PC-9 (cell line): ENCODE measurements at regions not wholly inside any gene's neighbourhood (a gene's known extent, or its start where the extent isn't known, plus 50 kb on each side); places are given as distances from the start of the nearest gene placed in this dataset.

ENCODE experiments used
- BruUV-seq: library from RNA; stranded (reverse); fragments of 400-500 nt; replicated peaks from 2 replicates; lab custom pipeline; 2021; lab: Mats Ljungman, UMichigan
- CTCF ChIA-PET: fragments of 300-600 bp; sonication (Branson Sonifier 250); formaldehyde crosslinking; loops from one replicate; lab custom pipeline; 2022; ENCODE audit warnings: antibody characterized with exemption; lab: Charles Lee
- POLR2A ChIA-PET: fragments of 300-600 bp; sonication (Branson Sonifier 250); formaldehyde crosslinking; loops from one replicate; lab custom pipeline; 2022; ENCODE audit warnings: antibody characterized with exemption; ENCODE audit not compliant: unreplicated experiment; lab: Charles Lee
- DNase-seq, 2 experiments: peaks; one replicate each; pipeline versions ENCODE4 v3.0.0 to v3.0.0-alpha.2; 2015 to 2022; ENCODE audit warnings: mixed read lengths in 1 of 2
- H2AFZ ChIP-seq: fragments of 200-600 bp; sonication (generic); 2 replicates; pipeline ENCODE4 v1.8.1; 2017; ENCODE audit warnings: antibody characterized with exemption
- H3F3A ChIP-seq: fragments of 200-600 bp; sonication (generic); 2 replicates; pipeline ENCODE4 v1.8.1; 2017; ENCODE audit warnings: antibody characterized with exemption, mild to moderate bottlenecking, low read depth; ENCODE audit not compliant: insufficient read depth
- H3K27ac ChIP-seq: fragments of 200-600 bp; sonication (generic); 2 replicates; pipeline ENCODE4 v1.6.1; 2016; ENCODE audit warnings: mixed run types
- H3K27me3 ChIP-seq: fragments of 200-600 bp; sonication (generic); 2 replicates; pipeline ENCODE4 v1.6.1; 2016; ENCODE audit warnings: low read depth, mixed run types; ENCODE audit not compliant: insufficient read depth
- H3K36me3 ChIP-seq: fragments of 200-600 bp; sonication (generic); 2 replicates; pipeline ENCODE4 v1.6.1; 2016; ENCODE audit warnings: low read depth, mixed run types
- H3K4me1 ChIP-seq: fragments of 200-600 bp; sonication (generic); replicated peaks from 2 replicates; pipeline ENCODE4 v1.6.1; 2016; ENCODE audit warnings: mixed run types; ENCODE audit not compliant: insufficient read depth
- H3K4me2 ChIP-seq: fragments of 200-600 bp; sonication (generic); 2 replicates; pipeline ENCODE4 v1.6.1; 2017; ENCODE audit warnings: mixed run types
- H3K4me3 ChIP-seq: fragments of 200-600 bp; sonication (generic); 2 replicates; pipeline ENCODE4 v1.6.1; 2016; ENCODE audit warnings: mixed run types
- H3K79me2 ChIP-seq: fragments of 200-600 bp; sonication (generic); 2 replicates; pipeline ENCODE4 v1.6.1; 2017; ENCODE audit warnings: low read depth, mixed run types
- H3K9me2 ChIP-seq: fragments of 200-600 bp; sonication (generic); 2 replicates; pipeline ENCODE4 v1.8.1; 2017; ENCODE audit warnings: mild to moderate bottlenecking; ENCODE audit not compliant: insufficient read depth
- H3K9me3 ChIP-seq: fragments of 200-600 bp; sonication (generic); 2 replicates; pipeline ENCODE4 v1.8.1; 2016; ENCODE audit warnings: low read depth; ENCODE audit not compliant: insufficient read depth
- H4K20me1 ChIP-seq: fragments of 200-600 bp; sonication (generic); 2 replicates; pipeline ENCODE4 v1.8.1; 2017; ENCODE audit not compliant: insufficient read depth
- CTCF ChIP-seq: fragments of 200-600 bp; sonication (generic); conservative IDR thresholded peaks from 2 replicates; pipeline ENCODE4 v1.6.1; 2017; ENCODE audit warnings: mixed run types, antibody characterized with exemption, mild to moderate bottlenecking, moderate library complexity
- EZH2 ChIP-seq: fragments of 200-600 bp; sonication (generic); IDR thresholded peaks from 2 replicates; pipeline ENCODE4 v1.8.0; 2017; ENCODE audit warnings: antibody characterized with exemption, low read depth
- intact Hi-C: fragments of 100-400 bp; cut with micrococcal nuclease; formaldehyde crosslinking; loops from one replicate; pipeline ENCODE4 v1.10.0; 2022; ENCODE audit not compliant: unreplicated experiment

DNA sequence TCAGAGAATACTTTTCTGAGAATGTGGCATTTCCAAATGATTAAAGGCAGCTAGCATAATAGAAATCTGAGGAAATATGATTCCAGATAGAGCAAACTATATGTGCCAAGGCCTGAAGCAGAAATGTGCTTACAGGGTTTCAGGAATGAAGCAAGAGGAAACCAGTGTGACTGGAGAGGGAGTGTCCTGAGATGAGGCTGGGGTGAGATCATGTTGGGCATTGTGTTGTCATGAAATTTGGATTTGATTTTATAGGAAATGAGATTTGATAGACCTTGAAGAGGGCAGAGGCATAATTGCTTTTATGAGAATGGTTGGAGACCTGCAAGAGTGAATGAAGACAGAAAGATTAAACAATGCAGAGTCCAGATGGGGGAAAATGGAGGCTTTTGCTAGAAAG, 338.1 kb upstream of the SNX7 start:
- DNase-seq: peak; percentile 46 to 92
- Histone ChIP-seq H3F3A (peaks cover 33% of the 10 kb centered on the region), H3K4me1 (peaks cover 52% of the 10 kb centered on the region), H3K79me2 (no peaks in the 10 kb centered on the region), H3K4me2 (peak overlapping the region; percentile 73), H4K20me1 (no peaks in the 10 kb centered on the region), H3K27ac (peak overlapping the region; percentile 97), H3K9me3 (peaks cover 18% of the 10 kb centered on the region), H3K27me3 (no peaks in the 10 kb centered on the region), H3K4me3 (peak overlapping the region; percentile 24; the same call in 1 of the 2 replicates), H3K9me2 (no peaks in the 10 kb centered on the region), H3K36me3 (peaks cover 17% of the 10 kb centered on the region; the same call in 1 of the 2 replicates), H2AFZ (peak overlapping the region; percentile 61; the same call in 1 of the 2 replicates)
- ChIA-PET POLR2A (interaction anchor here (0.6 to 1.0 kb wide), 4 partner anchors 60 to 237 kb away, joined by 4 to 13 read pairs (median 7); no protein-coding TSS in a partner anchor), CTCF (no interaction called here)
- no peak for TF ChIP-seq CTCF
- no peak for TF ChIP-seq EZH2
- intact Hi-C loops: loop anchor here (1.0 to 10.0 kb wide), 8 partner anchors 59 to 1049 kb away; no protein-coding TSS in a partner anchor
- TSS peak; percentile 74 for BruUV-seq

DNA sequence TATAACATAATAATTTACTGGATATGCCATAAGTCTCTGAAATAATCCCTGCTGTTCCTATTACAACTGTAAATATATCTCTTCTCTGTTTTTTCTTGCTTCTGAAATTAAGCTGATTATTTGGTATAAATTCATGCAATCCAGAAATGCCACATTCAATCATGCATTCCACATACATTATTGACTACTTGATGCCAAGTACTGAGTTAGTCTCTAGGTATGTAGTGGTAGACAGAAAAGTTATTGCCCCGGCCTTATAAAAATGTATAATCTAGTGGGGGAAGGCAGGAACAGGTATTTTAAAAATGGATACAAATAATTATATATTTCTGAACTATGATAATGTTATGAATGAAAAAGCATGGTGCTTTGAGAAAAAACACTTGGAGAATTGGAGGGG, 338.6 kb upstream of the SNX7 start:
- H3K36me3 ChIP-seq: peaks cover 17% of the 10 kb centered on the region; the same call in 1 of the 2 replicates
- TF ChIP-seq EZH2 (no peak), CTCF (no peak)
- ChIA-PET CTCF (no interaction called here), POLR2A (interaction anchor here (0.6 to 1.0 kb wide), 3 partner anchors 60 to 145 kb away, joined by 4 to 13 read pairs (median 4); no protein-coding TSS in a partner anchor)
- peaks cover 18% of the 10 kb centered on the region for H3K9me3 ChIP-seq
- no TSS peak for BruUV-seq
- peak overlapping the region; percentile 97 for H3K27ac ChIP-seq
- H3K4me1 ChIP-seq: peaks cover 52% of the 10 kb centered on the region
- intact Hi-C loops: loop anchor here (1.0 to 10.0 kb wide), 8 partner anchors 59 to 1048 kb away; no protein-coding TSS in a partner anchor
- H4K20me1 ChIP-seq: no peaks in the 10 kb centered on the region
- H3K4me3 ChIP-seq: peak overlapping the region; percentile 24; the same call in 1 of the 2 replicates
- no peaks in the 10 kb centered on the region for H3K79me2 ChIP-seq
- H3K4me2 ChIP-seq: peak overlapping the region; percentile 73
- peak in 1 of 2 experiments; percentile 72 for DNase-seq
- peak overlapping the region; percentile 61; the same call in 1 of the 2 replicates for H2AFZ ChIP-seq
- H3F3A ChIP-seq: peaks cover 33% of the 10 kb centered on the region
- no peaks in the 10 kb centered on the region for H3K27me3 ChIP-seq
- no peaks in the 10 kb centered on the region for H3K9me2 ChIP-seq

DNA sequence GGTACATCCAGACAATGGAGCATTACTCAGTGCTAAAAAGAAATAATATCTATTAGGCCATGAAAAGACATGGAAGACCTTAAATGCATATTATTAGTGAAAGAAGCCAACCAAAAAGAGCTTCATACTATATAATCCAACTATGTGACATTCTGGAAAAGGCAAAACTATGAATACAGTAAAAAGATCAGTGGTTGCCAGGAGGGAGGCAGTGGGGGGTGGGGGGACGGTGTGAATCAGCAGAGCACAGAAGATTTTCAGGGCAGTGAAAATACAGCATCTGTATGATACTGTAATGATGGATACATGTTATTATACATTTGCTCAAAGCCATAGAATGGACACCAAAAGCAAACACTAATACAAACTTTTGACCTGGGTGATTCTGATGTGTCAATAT, 339.4 kb upstream of the SNX7 start:
- Histone ChIP-seq H2AFZ (no peak overlapping the region), H3K27me3 (no peaks in the 10 kb centered on the region), H4K20me1 (no peaks in the 10 kb centered on the region), H3K4me1 (peaks cover 52% of the 10 kb centered on the region), H3K4me3 (0 out of 2 replicates have a peak overlapping the region, but pooled peaks have one; percentile 4), H3K36me3 (peaks cover 17% of the 10 kb centered on the region; the same call in 1 of the 2 replicates), H3K27ac (peak overlapping the region; percentile 97), H3K79me2 (no peaks in the 10 kb centered on the region), H3K9me2 (no peaks in the 10 kb centered on the region), H3K4me2 (peak overlapping the region; percentile 73; the same call in 1 of the 2 replicates), H3F3A (peaks cover 33% of the 10 kb centered on the region), H3K9me3 (peaks cover 18% of the 10 kb centered on the region)
- DNase-seq: no peak
- TF ChIP-seq EZH2: no peak
- no peak for TF ChIP-seq CTCF
- ChIA-PET POLR2A (no interaction called here), CTCF (no interaction called here)
- no TSS peak for BruUV-seq
- intact Hi-C loops: loop anchor here (2.0 to 10.0 kb wide), 4 partner anchors 320 to 1047 kb away; no protein-coding TSS in a partner anchor
